H1 (cell line): ENCODE measurements at regions not wholly inside any gene's neighbourhood (a gene's known extent, or its start where the extent isn't known, plus 50 kb on each side); places are given as distances from the start of the nearest gene placed in this dataset.

Experiments
- CTCF ChIA-PET: fragments of 300-600 bp; sonication (Branson Sonifier 250); formaldehyde crosslinking; loops from one replicate; lab custom pipeline; 2021; ENCODE audit not compliant: partially characterized antibody; lab: Charles Lee
- POLR2A ChIA-PET: fragments of 300-600 bp; sonication (Branson Sonifier 250); formaldehyde crosslinking; loops from one replicate; lab custom pipeline; 2021; ENCODE audit warnings: inconsistent platforms; ENCODE audit not compliant: partially characterized antibody; lab: Charles Lee
- DNase-seq, 2 experiments: peaks; one replicate each; pipeline versions ENCODE4 v3.0.0 to v3.0.0-alpha.2; 2010 to 2022; ENCODE audit warnings: low spot score in 2 of 2, low read depth in 1 of 2, mixed read lengths in 1 of 2
- FAIRE-seq: peaks from 2 replicates; lab custom pipeline; 2011; peaks lifted over from hg19 to GRCh38; lab: Jason Lieb, UNC
- H2AFZ ChIP-seq: 2 replicates; pipeline ENCODE4 v1.8.1; 2012; ENCODE audit warnings: low read length, inconsistent platforms
- H2AK5ac ChIP-seq: 2 replicates; pipeline ENCODE4 v1.6.1; 2013; ENCODE audit warnings: low read depth, low read length
- H2BK120ac ChIP-seq: replicated peaks from 2 replicates; pipeline ENCODE3; 2013; ENCODE audit warnings: low read depth, low read length, inconsistent platforms
- H2BK12ac ChIP-seq: 2 replicates; pipeline ENCODE4 v1.6.1; 2013; ENCODE audit warnings: low read depth, low read length
- H2BK15ac ChIP-seq: 2 replicates; pipeline ENCODE4 v1.6.1; 2013; ENCODE audit warnings: low read length
- H2BK20ac ChIP-seq: 2 replicates; pipeline ENCODE4 v1.6.1; 2013; ENCODE audit warnings: low read length
- H2BK5ac ChIP-seq: 2 replicates; pipeline ENCODE4 v1.6.1; 2013; ENCODE audit warnings: low read depth, low read length
- H3K14ac ChIP-seq: 2 replicates; pipeline ENCODE4 v1.6.1; 2013; ENCODE audit warnings: inconsistent platforms; ENCODE audit not compliant: insufficient read length
- H3K18ac ChIP-seq: 2 replicates; pipeline ENCODE4 v1.6.1; 2013; ENCODE audit warnings: low read length; ENCODE audit errors: extremely low read depth
- H3K23ac ChIP-seq: 2 replicates; pipeline ENCODE4 v1.6.1; 2013; ENCODE audit warnings: inconsistent platforms; ENCODE audit not compliant: insufficient read length
- H3K23me2 ChIP-seq: 2 replicates; pipeline ENCODE4 v1.6.1; 2013; ENCODE audit warnings: low read depth, low read length
- H3K27ac ChIP-seq: 2 replicates; pipeline ENCODE4 v1.6.1; 2011; ENCODE audit warnings: low read depth, low read length, inconsistent platforms
- H3K27me3 ChIP-seq, 4 experiments: replicated peaks in 1 of 4; 1 replicate in 1 of 4; 2 replicates in 3 of 4; pipeline versions ENCODE4 v1.6.1 to v1.8.1; 2011 to 2013; ENCODE audit warnings: low read length in 3 of 4, mild to moderate bottlenecking in 3 of 4, inconsistent platforms in 2 of 4, mixed read lengths in 2 of 4, moderate library complexity in 1 of 4; ENCODE audit not compliant: control insufficient read depth in 3 of 4, insufficient read depth in 3 of 4; ENCODE audit errors: extremely low read depth in 1 of 4
- H3K36me3 ChIP-seq, 4 experiments: 2 replicates each; pipeline versions ENCODE4 v1.6.1 to v1.8.1; 2011 to 2013; ENCODE audit warnings: mild to moderate bottlenecking in 4 of 4, low read length in 3 of 4, moderate library complexity in 2 of 4, control low read depth in 1 of 4, inconsistent platforms in 1 of 4; ENCODE audit not compliant: insufficient read depth in 4 of 4, control insufficient read depth in 2 of 4
- H3K4ac ChIP-seq: replicated peaks from 2 replicates; pipeline ENCODE3; 2013; ENCODE audit warnings: low read length, low read depth, mixed read lengths, inconsistent platforms; ENCODE audit not compliant: insufficient read length
- H3K4me1 ChIP-seq, 4 experiments: replicated peaks in 1 of 4; 1 replicate in 1 of 4; 2 replicates in 3 of 4; pipeline versions ENCODE4 v1.6.1 to v1.8.1; 2011 to 2013; ENCODE audit warnings: low read length in 3 of 4, inconsistent platforms in 2 of 4, mixed read lengths in 1 of 4; ENCODE audit not compliant: insufficient read depth in 4 of 4, control insufficient read depth in 3 of 4
- H3K4me2 ChIP-seq, 2 experiments: 2 replicates each; pipeline versions ENCODE4 v1.6.1 to v1.8.1; 2011 to 2013; ENCODE audit warnings: low read depth in 2 of 2, low read length in 2 of 2, control low read depth in 1 of 2, inconsistent platforms in 1 of 2, mild to moderate bottlenecking in 1 of 2; ENCODE audit not compliant: insufficient read depth in 1 of 2
- H3K4me3 ChIP-seq, 4 experiments: fragments of 200-600, 300-600 bp in 1 of 4; sonication (generic), shearing (Covaris generic), sonication (Bioruptor Twin) in 1 of 4; 2 replicates each; pipeline versions ENCODE4 v1.5.1 to v1.8.1; 2011 to 2016; ENCODE audit warnings: low read length in 4 of 4, low read depth in 3 of 4, control low read depth in 2 of 4, inconsistent platforms in 2 of 4, mild to moderate bottlenecking in 2 of 4, mixed read lengths in 1 of 4, moderate library complexity in 1 of 4; ENCODE audit not compliant: insufficient read depth in 2 of 4; ENCODE audit errors: extremely low read depth in 1 of 4
- H3K56ac ChIP-seq: replicated peaks from 2 replicates; pipeline ENCODE3; 2013; ENCODE audit warnings: low read depth, mild to moderate bottlenecking, mixed read lengths, low read length, inconsistent platforms; ENCODE audit not compliant: insufficient read length
- H3K79me1 ChIP-seq: 2 replicates; pipeline ENCODE4 v1.6.1; 2013; ENCODE audit warnings: low read depth, low read length, control low read depth
- H3K79me2 ChIP-seq, 2 experiments: 2 replicates each; pipeline versions ENCODE4 v1.6.1 to v1.8.1; 2012 to 2013; ENCODE audit warnings: low read length in 2 of 2, mild to moderate bottlenecking in 2 of 2, inconsistent platforms in 1 of 2; ENCODE audit not compliant: insufficient read depth in 2 of 2, control insufficient read depth in 1 of 2
- H3K9ac ChIP-seq, 4 experiments: replicated peaks in 1 of 4; 1 replicate in 1 of 4; 2 replicates in 3 of 4; pipeline versions ENCODE4 v1.6.1 to v1.8.1; 2011 to 2013; ENCODE audit warnings: low read depth in 3 of 4, low read length in 3 of 4, control low read depth in 2 of 4, mild to moderate bottlenecking in 2 of 4, moderate library complexity in 2 of 4, inconsistent platforms in 1 of 4; ENCODE audit errors: extremely low read depth in 1 of 4
- H3K9me3 ChIP-seq, 2 experiments: 2 replicates each; pipeline versions ENCODE4 v1.6.1 to v1.8.1; 2012 to 2013; ENCODE audit warnings: mild to moderate bottlenecking in 2 of 2, moderate library complexity in 2 of 2, control low read depth in 1 of 2, inconsistent platforms in 1 of 2, low read depth in 1 of 2, low read length in 1 of 2, mixed read lengths in 1 of 2; ENCODE audit not compliant: insufficient read depth in 2 of 2
- H4K20me1 ChIP-seq, 2 experiments: replicated peaks in 1 of 2; 2 replicates each; pipeline versions ENCODE3 to v1.8.1; 2011 to 2013; ENCODE audit warnings: inconsistent platforms in 2 of 2, low read length in 2 of 2, mild to moderate bottlenecking in 1 of 2; ENCODE audit not compliant: insufficient read depth in 2 of 2, control insufficient read depth in 1 of 2
- H4K5ac ChIP-seq: 2 replicates; pipeline ENCODE4 v1.6.1; 2013; ENCODE audit warnings: low read length, low read depth, mixed read lengths, inconsistent platforms; ENCODE audit not compliant: insufficient read length
- H4K8ac ChIP-seq: 2 replicates; pipeline ENCODE4 v1.8.0; 2013; ENCODE audit warnings: mild to moderate bottlenecking, moderate library complexity, low read length, inconsistent platforms; ENCODE audit not compliant: insufficient read depth; ENCODE audit errors: extremely low read depth
- H4K91ac ChIP-seq: replicated peaks from 2 replicates; pipeline ENCODE3; 2013; ENCODE audit warnings: low read length, mixed read lengths, inconsistent platforms; ENCODE audit not compliant: insufficient read length
- CEBPB ChIP-seq: IDR thresholded peaks from 2 replicates; pipeline ENCODE4 v1.6.1; 2012; ENCODE audit warnings: low read depth, low read length
- GTF2F1 ChIP-seq: IDR thresholded peaks from 2 replicates; pipeline ENCODE4 v1.6.1; 2012; ENCODE audit warnings: low read depth, low read length, improper control_type of control experiment, borderline replicate concordance
- JUN ChIP-seq: IDR thresholded peaks from 2 replicates; pipeline ENCODE4 v1.6.1; 2011; ENCODE audit warnings: low read depth, mild to moderate bottlenecking, improper control_type of control experiment, low read length
- SAP30 ChIP-seq: fragments of 300-600 bp; sonication (generic); IDR thresholded peaks from 2 replicates; pipeline ENCODE4 v1.7.1; 2012; ENCODE audit warnings: low read length, moderate library complexity, mild to moderate bottlenecking, inconsistent platforms; ENCODE audit not compliant: insufficient read depth, insufficient replicate concordance
- TAF7 ChIP-seq: optimal IDR thresholded peaks from 2 replicates; pipeline ENCODE3; 2011; ENCODE audit warnings: low read depth, mild to moderate bottlenecking, inconsistent platforms, low read length, moderate library complexity, borderline replicate concordance
- WGBS, 2 experiments: shearing (Covaris generic) in 1 of 2; methylation state at CpG; one replicate each; pipeline versions ENCODE4 v1.1.6 to v1.1.7; 2013 to 2015; ENCODE audit warnings: low lambda C conversion rate in 2 of 2, mixed read lengths in 2 of 2, inconsistent platforms in 1 of 2, low coverage in 1 of 2, missing lambda C conversion rate in 1 of 2; ENCODE audit not compliant: insufficient replicate concordance in 2 of 2, insufficient coverage in 1 of 2, insufficient read length in 1 of 2; ENCODE audit errors: extremely low coverage in 1 of 2, missing lambda C conversion rate in 1 of 2; 5-methylcytosine and 5-hydroxymethylcytosine counted together

GRCh38 chr2:217011576-217011975, 151.7 kb upstream of the TNP1 start:
- H2AK5ac ChIP-seq = no peak overlapping the region
- ChIA-PET POLR2A (no interaction called here), CTCF (interaction anchor here (0.7 kb wide), 1 partner anchor 14 kb away, joined by 3 read pairs; no protein-coding TSS in a partner anchor)
- H2BK12ac ChIP-seq = no peak overlapping the region
- no peak overlapping the region for H3K23ac ChIP-seq
- H2BK120ac ChIP-seq = no peak overlapping the region
- 99% methylated on average over 4 of the region's 4 CpGs; no CpG with 5 or more reads in 1 of the 2 experiments for WGBS, 2 experiments
- H3K23me2 ChIP-seq = no peaks in the 10 kb centered on the region; the same call in 1 of the 2 replicates
- H3K9me3 ChIP-seq = no peaks in the 10 kb centered on the region
- H3K79me1 ChIP-seq = no peaks in the 10 kb centered on the region
- no peak overlapping the region for H4K8ac ChIP-seq
- TF ChIP-seq SAP30 (no peak), TAF7 (no peak), JUN (no peak), GTF2F1 (no peak), CEBPB (no peak)
- no peaks in the 10 kb centered on the region for H3K27me3 ChIP-seq
- no peak overlapping the region for H3K4me2 ChIP-seq
- H2BK15ac ChIP-seq = no peak overlapping the region
- DNase-seq (no peak), FAIRE-seq (no peak)
- no peak overlapping the region for H3K14ac ChIP-seq
- H3K4me1 ChIP-seq = no peaks in the 10 kb centered on the region
- no peaks in the 10 kb centered on the region for H3K79me2 ChIP-seq
- no peak overlapping the region for H4K5ac ChIP-seq
- no peaks in the 10 kb centered on the region for H3K36me3 ChIP-seq
- no peak overlapping the region for H3K9ac ChIP-seq
- no peak overlapping the region for H2BK20ac ChIP-seq
- no peak overlapping the region for H3K18ac ChIP-seq
- no peak overlapping the region for H3K4ac ChIP-seq
- H3K4me3 ChIP-seq = no peak overlapping the region
- H2AFZ ChIP-seq = no peak overlapping the region
- H3K27ac ChIP-seq = no peak overlapping the region
- no peak overlapping the region for H3K56ac ChIP-seq
- H4K91ac ChIP-seq = no peak overlapping the region
- no peak overlapping the region for H2BK5ac ChIP-seq
- H4K20me1 ChIP-seq = no peaks in the 10 kb centered on the region
